Thyroid gland (tissue), 4 donors: ENCODE measurements at regions not wholly inside any gene's neighbourhood (a gene's known extent, or its start where the extent isn't known, plus 50 kb on each side); places are given as distances from the start of the nearest gene placed in this dataset.

Source experiments
- DNase-seq, 2 donors: peaks; one replicate each; pipeline ENCODE4 v3.0.0-alpha.2; 2019
- H3K27ac ChIP-seq, 3 donors: fragments of 200-600 bp; sonication (generic); 1 replicate in 2 of 3; 2 replicates in 1 of 3; pipeline ENCODE4 v1.5.1; 2016 to 2019; ENCODE audit warnings: mild to moderate bottlenecking in 1 of 3, moderate library complexity in 1 of 3
- H3K27me3 ChIP-seq: fragments of 200-600 bp; sonication (generic); one replicate; pipeline ENCODE4 v1.5.1; 2019
- H3K36me3 ChIP-seq, 2 donors: fragments of 200-600 bp; sonication (generic); one replicate each; pipeline ENCODE4 v1.5.1; 2016 to 2019
- H3K4me1 ChIP-seq, 2 donors: fragments of 200-600 bp; sonication (generic); one replicate each; pipeline ENCODE4 v1.5.1; 2017 to 2019
- H3K4me3 ChIP-seq, 3 donors: fragments of 200-600 bp; sonication (generic); replicated peaks in 1 of 3; 1 replicate in 2 of 3; 2 replicates in 1 of 3; pipeline ENCODE4 v1.5.1; 2016; ENCODE audit warnings: mild to moderate bottlenecking in 1 of 3
- H3K9me3 ChIP-seq: fragments of 200-600 bp; sonication (generic); one replicate; pipeline ENCODE4 v1.5.1; 2017
- CTCF ChIP-seq, 6 experiments: fragments of 200-600 bp in 3 of 6; fragments of 450-650 bp in 3 of 6; sonication (generic) in 3 of 6; IDR thresholded peaks; one replicate each; pipeline ENCODE4 v1.5.1; 2016 to 2019; ENCODE audit warnings: antibody characterized with exemption in 6 of 6, mild to moderate bottlenecking in 2 of 6, inconsistent platforms in 1 of 6, moderate library complexity in 1 of 6
- POLR2A ChIP-seq, 2 donors: fragments of 450-650 bp; IDR thresholded peaks; one replicate each; pipeline ENCODE4 v1.6.1; 2017; ENCODE audit warnings: antibody characterized with exemption in 2 of 2, mild to moderate bottlenecking in 2 of 2, moderate library complexity in 1 of 2
- WGBS, 2 donors: methylation state at CpG; one replicate each; pipeline ENCODE4 v1.1.5; 2017; 5-methylcytosine and 5-hydroxymethylcytosine counted together
- intact Hi-C: fragments of 100-400 bp; cut with DNase I; formaldehyde crosslinking; loops from one replicate; pipeline ENCODE4 v1.15.1; 2023

GRCh38 chr10:28880683-28880950 lies 203.3 kb downstream of the BAMBI start:
- Histone ChIP-seq H3K36me3 (no peaks in the 10 kb centered on the region), H3K27me3 (no peaks in the 10 kb centered on the region), H3K27ac (no peak overlapping the region), H3K9me3 (no peaks in the 10 kb centered on the region), H3K4me3 (no peak overlapping the region), H3K4me1 (no peaks in the 10 kb centered on the region)
- no peak for TF ChIP-seq CTCF (IDR thresholded peaks at IDR 0.05)
- TF ChIP-seq POLR2A (IDR thresholded peaks at IDR 0.05), result no peak
- 82% methylated on average over 3 of the region's 3 CpGs for WGBS, 2 donors
- DNase-seq, result no peak
- intact Hi-C loops, result no loop called here

- Histone ChIP-seq H3K4me1 (no peaks in the 10 kb centered on the region), H3K9me3 (no peaks in the 10 kb centered on the region), H3K4me3 (no peak overlapping the region), H3K27me3 (no peaks in the 10 kb centered on the region), H3K36me3 (no peaks in the 10 kb centered on the region), H3K27ac (no peak overlapping the region)
- no peak for DNase-seq
- TF ChIP-seq CTCF (IDR thresholded peaks at IDR 0.05) (no peak), POLR2A (IDR thresholded peaks at IDR 0.05) (no peak)
- 73 to 81% methylated on average over 3 of the region's 3 CpGs for WGBS, 2 donors
- intact Hi-C loops, result no loop called here
Observed at GRCh38 chr10:28881171-28881882, 204.0 kb downstream of the BAMBI start.

- intact Hi-C loops, result no loop called here
Observed at GRCh38 chr10:28883741-28884423, 206.6 kb downstream of the BAMBI start.

GRCh38 chr10:28890121-28890950 lies 213.0 kb downstream of the BAMBI start:
- no peaks in the 10 kb centered on the region for H3K36me3 ChIP-seq
- no peak overlapping the region for H3K4me3 ChIP-seq
- 92 to 94% methylated on average over 5 of the region's 5 CpGs for WGBS, 2 donors
- TF ChIP-seq CTCF (IDR thresholded peaks at IDR 0.05) (no peak), POLR2A (IDR thresholded peaks at IDR 0.05) (no peak)
- intact Hi-C loops, result no loop called here
- H3K9me3 ChIP-seq, result no peaks in the 10 kb centered on the region
- H3K27me3 ChIP-seq, result no peaks in the 10 kb centered on the region
- no peak overlapping the region for H3K27ac ChIP-seq
- no peak for DNase-seq
- H3K4me1 ChIP-seq, result no peaks in the 10 kb centered on the region

More at GRCh38 chr10:28883741-28884423, 206.6 kb downstream of the BAMBI start:
- no peaks in the 10 kb centered on the region for H3K9me3 ChIP-seq
- 88 to 94% methylated on average over 8 of the region's 8 CpGs for WGBS, 2 donors
- H3K4me1 ChIP-seq, result no peaks in the 10 kb centered on the region
- no peak for DNase-seq
- H3K27me3 ChIP-seq, result no peaks in the 10 kb centered on the region
- no peak for TF ChIP-seq POLR2A (IDR thresholded peaks at IDR 0.05)
- TF ChIP-seq CTCF (IDR thresholded peaks at IDR 0.05), result no peak
- H3K27ac ChIP-seq, result no peak overlapping the region
- H3K36me3 ChIP-seq, result no peaks in the 10 kb centered on the region
- H3K4me3 ChIP-seq, result no peak overlapping the region
